GM12878 (cell line): ENCODE measurements at regions not wholly inside any gene's neighbourhood (a gene's known extent, or its start where the extent isn't known, plus 50 kb on each side); places are given as distances from the start of the nearest gene placed in this dataset.

Experiments
- ATAC-seq: fragments of 200-7000 bp; cut with Tn5 transposase; 3 replicates; pipeline ENCODE4 v1.9.1; 2020; ENCODE audit warnings: mild to moderate bottlenecking, moderate library complexity
- BruUV-seq: library from RNA; stranded (reverse); fragments of 400-500 nt; replicated peaks from 2 replicates; lab custom pipeline; 2021; lab: Mats Ljungman, UMichigan
- CTCF ChIA-PET: fragments of 300-600 bp; sonication (Branson Sonifier 250); formaldehyde crosslinking; extraction: SDS; loops from one replicate; lab custom pipeline; 2021; ENCODE audit warnings: inconsistent platforms; lab: Yijun Ruan, JAX
- POLR2A ChIA-PET: fragments of 350-600 bp; formaldehyde crosslinking; extraction: SDS; loops from one replicate; lab custom pipeline; 2021; ENCODE audit warnings: inconsistent platforms; lab: Charles Lee
- RAD21 ChIA-PET: fragments of 300-600 bp; sonication (Branson Sonifier 250); formaldehyde crosslinking; loops from one replicate; lab custom pipeline; 2023; ENCODE audit warnings: antibody characterized with exemption; ENCODE audit not compliant: unreplicated experiment; lab: Charles Lee
- SMC1A ChIA-PET: fragments of 300-600 bp; sonication (Branson Sonifier 250); formaldehyde crosslinking; loops from one replicate; lab custom pipeline; 2023; ENCODE audit not compliant: unreplicated experiment, uncharacterized antibody; lab: Charles Lee
- DNase-seq: peaks from one replicate; pipeline ENCODE4 v3.0.0-alpha.2; 2011; ENCODE audit warnings: low read depth, low spot score
- FAIRE-seq: peaks from 3 replicates; lab custom pipeline; 2011; peaks lifted over from hg19 to GRCh38; lab: Jason Lieb, UNC
- H2AFZ ChIP-seq: 2 replicates; pipeline ENCODE4 v1.6.0; 2011; ENCODE audit warnings: low read depth, low read length, control low read depth; ENCODE audit not compliant: control insufficient read depth
- H3K27ac ChIP-seq: 2 replicates; pipeline ENCODE4 v1.5.1; 2011; ENCODE audit warnings: control low read depth; ENCODE audit not compliant: control insufficient read depth, insufficient read depth
- H3K27me3 ChIP-seq, 2 experiments: replicated peaks in 1 of 2; 2 replicates each; pipeline versions ENCODE4 v1.6.0 to v1.6.1; 2011; ENCODE audit warnings: low read length in 1 of 2; ENCODE audit not compliant: control insufficient read depth in 2 of 2, insufficient read depth in 2 of 2
- H3K36me3 ChIP-seq, 2 experiments: 2 replicates each; pipeline ENCODE4 v1.5.1; 2011; ENCODE audit warnings: low read length in 1 of 2; ENCODE audit not compliant: control insufficient read depth in 2 of 2, insufficient read depth in 2 of 2
- H3K4me1 ChIP-seq: 2 replicates; pipeline ENCODE4 v1.6.1; 2011; ENCODE audit warnings: mild to moderate bottlenecking, low read length, moderate library complexity, mixed read lengths; ENCODE audit not compliant: control insufficient read depth, insufficient read depth
- H3K4me2 ChIP-seq: 2 replicates; pipeline ENCODE4 v1.6.0; 2011; ENCODE audit warnings: control low read depth; ENCODE audit not compliant: control insufficient read depth, insufficient read depth
- H3K4me3 ChIP-seq: fragments of 200-600 bp; sonication (generic); 2 replicates; pipeline ENCODE4 v1.5.1; 2016
- H3K79me2 ChIP-seq: 2 replicates; pipeline ENCODE4 v1.6.0; 2011; ENCODE audit warnings: low read length; ENCODE audit not compliant: control insufficient read depth, insufficient read depth
- H3K9ac ChIP-seq: 2 replicates; pipeline ENCODE4 v1.8.0; 2011; ENCODE audit warnings: low read length, control low read depth, mixed read lengths; ENCODE audit not compliant: control insufficient read depth, insufficient read depth
- H3K9me3 ChIP-seq: replicated peaks from 3 replicates; pipeline ENCODE4 v1.5.1; 2011; ENCODE audit warnings: mild to moderate bottlenecking, low read length; ENCODE audit not compliant: control insufficient read depth, insufficient read depth
- H4K20me1 ChIP-seq: 2 replicates; pipeline ENCODE4 v1.6.0; 2011; ENCODE audit not compliant: control insufficient read depth, insufficient read depth
- BRCA1 ChIP-seq: IDR thresholded peaks from 2 replicates; pipeline ENCODE4 v1.6.1; 2011; ENCODE audit warnings: low read depth, low read length, improper control_type of control experiment
- CHD1 ChIP-seq: IDR thresholded peaks from 2 replicates; pipeline ENCODE4 v1.6.1; 2012; ENCODE audit warnings: low read depth, low read length, improper control_type of control experiment
- CREB1 ChIP-seq: IDR thresholded peaks from 2 replicates; pipeline ENCODE4 v1.6.1; 2012; ENCODE audit warnings: low read depth, mild to moderate bottlenecking, inconsistent platforms
- EED ChIP-seq: sonication (generic); IDR thresholded peaks from 2 replicates; pipeline ENCODE4 v1.6.1; 2016; ENCODE audit warnings: antibody characterized with exemption, low read depth
- GATAD2B ChIP-seq: fragments of 450-650 bp; conservative IDR thresholded peaks from 2 replicates; pipeline ENCODE4 v1.6.1; 2017; ENCODE audit warnings: low read depth, mild to moderate bottlenecking, moderate library complexity
- HDAC6 ChIP-seq: fragments of 200-600 bp; sonication (generic); IDR thresholded peaks from one replicate; pipeline ENCODE4 v1.8.0; 2017; ENCODE audit warnings: antibody characterized with exemption; ENCODE audit not compliant: unreplicated experiment
- IKZF1 ChIP-seq: fragments of 450-650 bp; conservative IDR thresholded peaks from 2 replicates; pipeline ENCODE4 v1.6.1; 2017; ENCODE audit warnings: antibody characterized with exemption, mild to moderate bottlenecking
- JUNB ChIP-seq: IDR thresholded peaks from 2 replicates; pipeline ENCODE4 v1.6.1; 2016; ENCODE audit warnings: antibody characterized with exemption, mild to moderate bottlenecking
- MYB ChIP-seq: fragments of 150-350 bp; IDR thresholded peaks from 2 replicates; pipeline ENCODE4 v1.6.1; 2014; ENCODE audit warnings: mild to moderate bottlenecking, low read depth, low read length, borderline replicate concordance
- RAD51 ChIP-seq: fragments of 450-650 bp; IDR thresholded peaks from 2 replicates; pipeline ENCODE4 v1.6.1; 2016; ENCODE audit warnings: moderate library complexity, mild to moderate bottlenecking, inconsistent platforms
- SREBF2 ChIP-seq: IDR thresholded peaks from 2 replicates; pipeline ENCODE4 v1.6.1; 2012; ENCODE audit warnings: mild to moderate bottlenecking, low read length
- ZNF217 ChIP-seq: fragments of 450-650 bp; IDR thresholded peaks from 2 replicates; pipeline ENCODE4 v1.6.1; 2017; ENCODE audit warnings: antibody characterized with exemption, mild to moderate bottlenecking
- WGBS: methylation state at CpG from one replicate; pipeline ENCODE4 v1.1.6; 2016; ENCODE audit warnings: low lambda C conversion rate; ENCODE audit not compliant: insufficient replicate concordance, insufficient coverage; ENCODE audit errors: missing lambda C conversion rate; 5-methylcytosine and 5-hydroxymethylcytosine counted together
- in situ Hi-C: fragments of 300-500 bp; cut with MboI; formaldehyde crosslinking; loops from 9 replicates; pipeline ENCODE4 v1.14.3; 2018; ENCODE audit warnings: mixed read lengths
- intact Hi-C: fragments of 100-400 bp; cut with micrococcal nuclease; formaldehyde crosslinking; loops from one replicate; pipeline ENCODE4 v1.14.2; 2022; ENCODE audit not compliant: unreplicated experiment

DNA sequence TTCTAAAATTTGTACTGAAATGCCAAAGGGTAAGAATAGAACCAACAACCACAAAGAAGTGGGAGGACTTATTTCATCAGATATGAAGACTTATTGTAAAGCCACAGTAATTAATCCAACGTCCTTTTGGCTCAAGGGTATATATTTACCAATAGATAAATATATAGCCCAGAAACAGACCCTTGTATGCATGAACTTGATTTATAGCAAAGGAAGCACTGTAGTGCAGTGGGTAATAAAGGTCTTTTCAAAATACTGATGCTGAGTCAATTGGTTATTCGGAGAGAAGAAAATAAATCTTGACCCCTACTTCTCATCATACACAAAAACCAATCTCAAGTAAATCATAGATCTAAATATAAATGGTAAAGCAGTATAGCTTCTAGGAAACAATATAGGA is 200.5 kb upstream of the ST6GAL2 start:
- H3K36me3 ChIP-seq = no peaks in the 10 kb centered on the region
- POLR2A ChIA-PET = no interaction called here
- intact Hi-C loops = no loop called here
- H3K27ac ChIP-seq = no peak overlapping the region
- 9% methylated on average over 2 of the region's 2 CpGs for WGBS
- BruUV-seq = no TSS peak
- no peak overlapping the region for H3K9ac ChIP-seq
- no peak overlapping the region for H3K4me2 ChIP-seq
- ATAC-seq = no peak
- H3K79me2 ChIP-seq = no peaks in the 10 kb centered on the region
- TF ChIP-seq BRCA1 (no peak), IKZF1 (no peak), EED (no peak), ZNF217 (no peak), RAD51 (no peak), GATAD2B (no peak), CHD1 (no peak), CREB1 (no peak), SREBF2 (no peak)
- 0 out of 4 replicates have a peak, but pooled peaks cover 0 to 1% of the 10 kb centered on the region in 2 experiments for H3K27me3 ChIP-seq
- H3K4me3 ChIP-seq = no peak overlapping the region
- RAD21 ChIA-PET = no interaction called here
- H3K9me3 ChIP-seq = no peaks in the 10 kb centered on the region
- no peaks in the 10 kb centered on the region for H3K4me1 ChIP-seq
- no peaks in the 10 kb centered on the region for H4K20me1 ChIP-seq
- no peak for DNase-seq
- H2AFZ ChIP-seq = no peak overlapping the region
- no peak for FAIRE-seq
- CTCF ChIA-PET = no interaction called here
- in situ Hi-C loops = no loop called here
- SMC1A ChIA-PET = no interaction called here

DNA sequence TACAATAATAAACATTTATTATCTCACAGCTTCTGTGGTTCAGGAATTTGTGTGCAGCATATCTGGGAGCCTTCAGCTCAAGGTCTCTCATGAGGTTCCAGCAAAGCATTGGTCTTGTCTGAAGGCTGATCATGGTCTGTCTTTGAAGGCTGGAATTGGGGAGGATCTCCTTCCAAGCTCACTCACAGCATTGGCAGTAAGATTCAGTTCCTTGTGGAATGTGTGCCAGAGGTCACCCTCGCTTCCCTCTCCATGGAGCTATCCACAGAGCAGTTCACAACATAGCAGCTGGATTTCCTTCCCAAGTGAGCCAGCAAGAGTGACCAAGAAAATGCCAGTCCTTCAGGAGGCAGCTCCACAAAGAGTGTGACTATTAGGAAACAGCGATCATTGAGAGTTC is 202.2 kb upstream of the ST6GAL2 start:
- Histone ChIP-seq H3K27ac (no peak overlapping the region), H3K9me3 (no peaks in the 10 kb centered on the region), H3K9ac (no peak overlapping the region), H3K4me2 (no peak overlapping the region), H3K79me2 (no peaks in the 10 kb centered on the region), H3K36me3 (no peaks in the 10 kb centered on the region), H3K4me3 (no peak overlapping the region), H3K4me1 (no peaks in the 10 kb centered on the region), H4K20me1 (no peaks in the 10 kb centered on the region), H3K27me3 (no peaks in the 10 kb centered on the region), H2AFZ (no peak overlapping the region)
- WGBS = 6% methylated on average over 2 of the region's 2 CpGs
- no peak for ATAC-seq
- SMC1A ChIA-PET = no interaction called here
- BruUV-seq = no TSS peak
- TF ChIP-seq MYB (no peak), HDAC6 (no peak), JUNB (no peak)
- intact Hi-C loops = no loop called here
- POLR2A ChIA-PET = no interaction called here
- FAIRE-seq = no peak
- CTCF ChIA-PET = no interaction called here
- DNase-seq = no peak
- in situ Hi-C loops = no loop called here
- RAD21 ChIA-PET = no interaction called here
